ENCODE measurements at regions not wholly inside any gene's neighbourhood (a gene's known extent, or its start where the extent isn't known, plus 50 kb on each side); places are given as distances from the start of the nearest gene placed in this dataset.

GRCh38 chrX:121869876-121870477 lies 822.6 kb downstream of the GLUD2 start:
- H3K27ac ChIP-seq (ENCODE audit: control insufficient read depth, insufficient read depth) = no peak overlapping the region
- ATAC-seq (no peak), FAIRE-seq (no peak), DNase-seq (ENCODE audit: low read depth, low spot score) (no peak)
- intact Hi-C loops (cut with micrococcal nuclease; ENCODE audit: unreplicated experiment) = no loop called here
- ChIA-PET SMC1A (ENCODE audit: uncharacterized antibody, unreplicated experiment) (no interaction called here), RAD21 (ENCODE audit: unreplicated experiment) (no interaction called here), CTCF (interaction anchor here (1.3 kb wide), 1 partner anchor 10 kb away, joined by 3 read pairs; no protein-coding TSS in a partner anchor), POLR2A (no interaction called here)
- 59% methylated on average over 18 of the region's 18 CpGs for WGBS (ENCODE audit: insufficient coverage, insufficient replicate concordance, low lambda C conversion rate, missing lambda C conversion rate)
- no TSS peak for BruUV-seq (replicated peaks)
- no peaks in the 10 kb centered on the region for H3K27me3 ChIP-seq (replicated peaks in 1 of 2; ENCODE audit: control insufficient read depth in 2 of 2, insufficient read depth in 2 of 2, low read length in 1 of 2)
- in situ Hi-C loops (cut with MboI) = no loop called here
- H3K79me2 ChIP-seq (ENCODE audit: control insufficient read depth, insufficient read depth, low read length) = no peaks in the 10 kb centered on the region
- H3K4me3 ChIP-seq = no peak overlapping the region
- no peaks in the 10 kb centered on the region for H3K9me3 ChIP-seq (replicated peaks; ENCODE audit: control insufficient read depth, insufficient read depth, low read length)
- TF ChIP-seq ZNF622 (IDR thresholded peaks at IDR 0.05) (no peak), ATF7 (IDR thresholded peaks at IDR 0.05; ENCODE audit: low read depth) (no peak), KAT2A (conservative IDR thresholded peaks at IDR 0.05; ENCODE audit: control insufficient read depth, low read depth, low read length) (no peak), RELB (IDR thresholded peaks at IDR 0.05; ENCODE audit: low read depth) (no peak), ZBTB40 (IDR thresholded peaks at IDR 0.05; ENCODE audit: borderline replicate concordance) (no peak), MTA2 (IDR thresholded peaks at IDR 0.05; ENCODE audit: low read depth) (no peak), TARDBP (IDR thresholded peaks at IDR 0.05; ENCODE audit: borderline replicate concordance) (no peak), E2F8 (IDR thresholded peaks at IDR 0.05; ENCODE audit: low read depth, partially characterized antibody) (no peak), RUNX3 (IDR thresholded peaks at IDR 0.05; ENCODE audit: low read length) (no peak), CHD1 (IDR thresholded peaks at IDR 0.05; ENCODE audit: low read depth, low read length) (no peak), ZBED1 (IDR thresholded peaks at IDR 0.05; ENCODE audit: borderline replicate concordance) (no peak), ASH2L (IDR thresholded peaks at IDR 0.05; ENCODE audit: borderline replicate concordance, low read depth) (no peak), E4F1 (IDR thresholded peaks at IDR 0.05; ENCODE audit: borderline replicate concordance, partially characterized antibody) (no peak)
- H3K9ac ChIP-seq (ENCODE audit: control insufficient read depth, insufficient read depth, low read length) = no peak overlapping the region
- H3K4me1 ChIP-seq (ENCODE audit: control insufficient read depth, insufficient read depth, low read length) = no peaks in the 10 kb centered on the region
- no peak overlapping the region for H2AFZ ChIP-seq (ENCODE audit: control insufficient read depth, low read depth, low read length)
- no peaks in the 10 kb centered on the region for H3K36me3 ChIP-seq (ENCODE audit: control insufficient read depth in 2 of 2, insufficient read depth in 2 of 2, low read length in 1 of 2)
- H3K4me2 ChIP-seq (ENCODE audit: control insufficient read depth, insufficient read depth) = no peak overlapping the region
- H4K20me1 ChIP-seq (ENCODE audit: control insufficient read depth, insufficient read depth) = no peaks in the 10 kb centered on the region

Data from GM12878 (cell line).